ENCODE measurements at regions not wholly inside any gene's neighbourhood (a gene's known extent, or its start where the extent isn't known, plus 50 kb on each side); places are given as distances from the start of the nearest gene placed in this dataset.
"Not testable (repeated sequence)": the region's sequence is repeated elsewhere in the genome, so short reads cannot be mapped to it uniquely, and the experiment has no call there.

- H3K4me3 ChIP-seq (ENCODE audit: low read depth, low read length), result no peak overlapping the region
These were observed 898.6 kb downstream of the AMY1C start for GRCh38 chr1:104648269-104648691.

GRCh38 chr1:104664374-104664773 is 914.7 kb downstream of the AMY1C start:
- not testable (repeated sequence) for H3K4me3 ChIP-seq (ENCODE audit: low read depth, low read length)

- no peak overlapping the region for H3K4me3 ChIP-seq (ENCODE audit: low read depth, low read length)
These were observed 915.6 kb downstream of the AMY1C start for GRCh38 chr1:104665300-104665699.

GRCh38 chr1:104671684-104672353 is 922.1 kb downstream of the AMY1C start:
- no peak overlapping the region for H3K4me3 ChIP-seq (ENCODE audit: low read depth, low read length)

GRCh38 chr1:104699433-104699832 is 949.7 kb downstream of the AMY1C start:
- no peak overlapping the region for H3K4me3 ChIP-seq (ENCODE audit: low read depth, low read length)

- H3K4me3 ChIP-seq (ENCODE audit: low read depth, low read length), result no peak overlapping the region
These were observed 953.0 kb downstream of the AMY1C start for GRCh38 chr1:104702731-104703130.

GRCh38 chr1:104706631-104707147 is 957.0 kb downstream of the AMY1C start:
- H3K4me3 ChIP-seq (ENCODE audit: low read depth, low read length), result no peak overlapping the region

GRCh38 chr1:104718752-104719151 is 969.1 kb downstream of the AMY1C start:
- no peak overlapping the region for H3K4me3 ChIP-seq (ENCODE audit: low read depth, low read length)

GRCh38 chr1:104720741-104721140 is 971.0 kb downstream of the AMY1C start:
- no peak overlapping the region for H3K4me3 ChIP-seq (ENCODE audit: low read depth, low read length)

- no peak overlapping the region for H3K4me3 ChIP-seq (ENCODE audit: low read depth, low read length)
These were observed 977.2 kb downstream of the AMY1C start for GRCh38 chr1:104726917-104727316.

GRCh38 chr1:104733866-104734265 is 984.2 kb downstream of the AMY1C start:
- no peak overlapping the region for H3K4me3 ChIP-seq (ENCODE audit: low read depth, low read length)

- H3K4me3 ChIP-seq (ENCODE audit: low read depth, low read length), result no peak overlapping the region
These were observed 996.2 kb downstream of the AMY1C start for GRCh38 chr1:104745875-104746274.

- no peak overlapping the region for H3K4me3 ChIP-seq (ENCODE audit: low read depth, low read length)
These were observed 997.3 kb downstream of the AMY1C start for GRCh38 chr1:104746994-104747393.

GRCh38 chr1:104760017-104760416 is 1010.3 kb downstream of the AMY1C start:
- H3K4me3 ChIP-seq (ENCODE audit: low read depth, low read length), result no peak overlapping the region

- no peak overlapping the region for H3K4me3 ChIP-seq (ENCODE audit: low read depth, low read length)
These were observed 1012.4 kb downstream of the AMY1C start for GRCh38 chr1:104761961-104762570.

- H3K4me3 ChIP-seq (ENCODE audit: low read depth, low read length), result no peak overlapping the region
These were observed 1015.4 kb downstream of the AMY1C start for GRCh38 chr1:104765085-104765484.

GRCh38 chr1:104768466-104768865 is 1018.8 kb downstream of the AMY1C start:
- H3K4me3 ChIP-seq (ENCODE audit: low read depth, low read length), result no peak overlapping the region

GRCh38 chr1:104780470-104781078 is 1030.9 kb downstream of the AMY1C start:
- H3K4me3 ChIP-seq (ENCODE audit: low read depth, low read length), result no peak overlapping the region

- H3K4me3 ChIP-seq (ENCODE audit: low read depth, low read length), result no peak overlapping the region
These were observed 1036.0 kb downstream of the AMY1C start for GRCh38 chr1:104785575-104786187.

- H3K4me3 ChIP-seq (ENCODE audit: low read depth, low read length), result no peak overlapping the region
These were observed 1038.3 kb downstream of the AMY1C start for GRCh38 chr1:104787866-104788510.

- no peak overlapping the region for H3K4me3 ChIP-seq (ENCODE audit: low read depth, low read length)
These were observed 1041.3 kb downstream of the AMY1C start for GRCh38 chr1:104791030-104791429.
